Ectodermal cell (in vitro differentiated cells): ENCODE measurements at regions not wholly inside any gene's neighbourhood (a gene's known extent, or its start where the extent isn't known, plus 50 kb on each side); places are given as distances from the start of the nearest gene placed in this dataset.

Experiments
- H3K27ac ChIP-seq: 2 replicates; pipeline ENCODE4 v1.7.0; 2013; ENCODE audit warnings: mild to moderate bottlenecking, low read depth, low read length; ENCODE audit not compliant: insufficient read depth, poor library complexity, severe bottlenecking
- H3K27me3 ChIP-seq: 2 replicates; pipeline ENCODE4 v1.7.0; 2013; ENCODE audit warnings: mild to moderate bottlenecking, low read length; ENCODE audit not compliant: insufficient read depth, control insufficient read depth, poor library complexity, severe bottlenecking
- H3K36me3 ChIP-seq: one replicate; pipeline ENCODE4 v1.7.0; 2013; ENCODE audit warnings: low read length; ENCODE audit not compliant: control insufficient read depth, insufficient read depth
- H3K4me1 ChIP-seq: one replicate; pipeline ENCODE4 v1.7.0; 2013; ENCODE audit warnings: low read length; ENCODE audit not compliant: control insufficient read depth, insufficient read depth
- H3K4me3 ChIP-seq: 2 replicates; pipeline ENCODE4 v1.7.0; 2013; ENCODE audit warnings: low read depth, low read length, control low read depth; ENCODE audit not compliant: insufficient read depth
- H3K9me3 ChIP-seq: 2 replicates; pipeline ENCODE4 v1.7.0; 2013; ENCODE audit warnings: mild to moderate bottlenecking, low read length, moderate library complexity; ENCODE audit not compliant: control insufficient read depth
- WGBS, 2 experiments: methylation state at CpG; one replicate each; pipeline ENCODE4 v1.1.7; 2013; ENCODE audit warnings: missing lambda C conversion rate in 2 of 2; 5-methylcytosine and 5-hydroxymethylcytosine counted together

DNA sequence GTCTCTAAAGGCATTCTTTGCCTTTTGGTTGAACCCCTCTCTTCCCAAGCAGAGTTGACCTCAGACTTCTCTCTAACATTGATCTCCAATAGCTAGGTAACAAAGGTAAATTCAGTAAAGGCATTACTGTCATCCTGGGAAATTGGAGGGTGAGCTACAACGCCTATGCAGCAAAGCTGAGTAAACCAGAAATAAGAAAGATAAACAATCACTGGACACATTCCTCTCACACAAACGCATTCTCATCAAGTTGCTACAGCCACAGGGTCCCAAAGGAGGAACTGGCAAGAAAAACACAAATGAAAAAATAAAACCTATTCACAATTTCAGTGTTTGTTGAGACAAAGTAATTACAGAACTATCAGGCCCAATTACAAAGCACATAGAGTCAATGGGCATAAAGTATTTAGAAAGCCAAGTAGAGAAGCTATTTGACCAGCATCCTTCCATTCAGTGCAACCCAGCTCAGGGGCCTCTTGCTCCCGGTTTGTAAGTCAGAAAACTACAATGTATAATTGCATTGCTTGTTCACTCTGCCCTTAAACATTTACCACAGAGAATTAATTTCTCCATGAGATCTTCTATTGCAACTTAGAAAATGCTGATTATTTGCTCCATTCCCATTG is 967.7 kb downstream of the PCDH7 start:
- Histone ChIP-seq H3K27ac (no peak overlapping the region), H3K27me3 (no peaks in the 10 kb centered on the region), H3K36me3 (no peaks in the 10 kb centered on the region), H3K4me1 (no peaks in the 10 kb centered on the region), H3K9me3 (no peaks in the 10 kb centered on the region), H3K4me3 (no peak overlapping the region)
- WGBS, 2 experiments, result 91 to 92% methylated on average over 3 of the region's 3 CpGs

- Histone ChIP-seq H3K4me3 (no peak overlapping the region), H3K27ac (no peak overlapping the region), H3K36me3 (no peaks in the 10 kb centered on the region), H3K4me1 (no peaks in the 10 kb centered on the region), H3K27me3 (no peaks in the 10 kb centered on the region), H3K9me3 (no peaks in the 10 kb centered on the region)
- 93 to 95% methylated on average over 3 of the region's 4 CpGs for WGBS, 2 experiments
Measured at GRCh38 chr4:31692399-31692940, 972.3 kb downstream of the PCDH7 start.

- H3K36me3 ChIP-seq, result no peaks in the 10 kb centered on the region
- no peaks in the 10 kb centered on the region for H3K4me1 ChIP-seq
- H3K9me3 ChIP-seq, result no peaks in the 10 kb centered on the region
- H3K4me3 ChIP-seq, result no peak overlapping the region
- WGBS, 2 experiments, result 95 to 97% methylated on average over 16 of the region's 16 CpGs
- H3K27ac ChIP-seq, result no peak overlapping the region
- H3K27me3 ChIP-seq, result no peaks in the 10 kb centered on the region
Measured at GRCh38 chr4:31701256-31701655, 981.1 kb downstream of the PCDH7 start.

- Histone ChIP-seq H3K36me3 (no peaks in the 10 kb centered on the region), H3K4me3 (no peak overlapping the region), H3K27ac (no peak overlapping the region), H3K4me1 (no peaks in the 10 kb centered on the region), H3K27me3 (no peaks in the 10 kb centered on the region), H3K9me3 (no peaks in the 10 kb centered on the region)
- WGBS, 2 experiments, result 80 to 92% methylated on average over 1 to 2 of the region's 2 CpGs
Measured at GRCh38 chr4:31702326-31702725, 982.2 kb downstream of the PCDH7 start.

DNA sequence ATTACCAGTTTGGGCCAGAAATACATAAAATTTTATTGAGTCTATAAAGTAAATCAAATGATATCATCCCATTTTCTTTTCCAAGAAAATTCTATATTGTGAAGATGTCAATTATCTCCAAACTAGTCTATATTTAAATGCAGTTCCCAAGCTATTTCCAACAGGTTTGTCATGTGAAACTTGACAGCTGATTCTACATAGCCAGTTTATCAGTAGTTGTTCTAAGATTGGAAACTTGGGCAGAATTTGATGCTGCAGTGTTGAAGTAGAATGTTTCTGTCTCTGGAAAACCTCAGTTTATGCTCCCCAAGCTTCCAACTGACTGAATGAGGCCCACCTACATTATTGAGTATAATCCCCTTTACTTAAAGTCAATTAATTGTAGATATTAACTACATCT is 994.1 kb downstream of the PCDH7 start:
- no peaks in the 10 kb centered on the region for H3K4me1 ChIP-seq
- no peaks in the 10 kb centered on the region for H3K9me3 ChIP-seq
- H3K36me3 ChIP-seq, result no peaks in the 10 kb centered on the region
- no peak overlapping the region for H3K27ac ChIP-seq
- no peak overlapping the region for H3K4me3 ChIP-seq
- no peaks in the 10 kb centered on the region for H3K27me3 ChIP-seq

DNA sequence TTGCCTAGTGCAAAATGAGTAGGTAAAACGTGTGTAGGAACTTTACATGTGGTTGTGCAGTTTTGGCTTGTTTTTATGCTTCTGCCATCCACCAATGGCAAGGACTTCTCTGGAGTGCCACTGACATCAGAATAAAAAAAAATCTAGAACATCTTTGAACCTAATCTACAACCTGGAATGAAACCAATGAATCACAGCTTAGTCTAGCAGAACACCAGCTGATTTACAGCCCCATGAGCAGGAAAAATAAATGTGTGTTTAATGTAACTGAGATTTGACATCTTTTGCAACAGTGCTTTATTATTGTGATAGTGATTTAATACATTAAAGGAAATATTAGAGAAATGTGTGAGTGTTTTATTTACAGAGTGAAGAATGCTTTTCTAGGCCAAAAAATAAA is 995.1 kb downstream of the PCDH7 start:
- no peaks in the 10 kb centered on the region for H3K27me3 ChIP-seq
- H3K27ac ChIP-seq, result no peak overlapping the region
- no peaks in the 10 kb centered on the region for H3K36me3 ChIP-seq
- H3K4me1 ChIP-seq, result no peaks in the 10 kb centered on the region
- H3K9me3 ChIP-seq, result no peaks in the 10 kb centered on the region
- 67 to 100% methylated on average over 1 of the region's 1 CpG for WGBS, 2 experiments
- no peak overlapping the region for H3K4me3 ChIP-seq

DNA sequence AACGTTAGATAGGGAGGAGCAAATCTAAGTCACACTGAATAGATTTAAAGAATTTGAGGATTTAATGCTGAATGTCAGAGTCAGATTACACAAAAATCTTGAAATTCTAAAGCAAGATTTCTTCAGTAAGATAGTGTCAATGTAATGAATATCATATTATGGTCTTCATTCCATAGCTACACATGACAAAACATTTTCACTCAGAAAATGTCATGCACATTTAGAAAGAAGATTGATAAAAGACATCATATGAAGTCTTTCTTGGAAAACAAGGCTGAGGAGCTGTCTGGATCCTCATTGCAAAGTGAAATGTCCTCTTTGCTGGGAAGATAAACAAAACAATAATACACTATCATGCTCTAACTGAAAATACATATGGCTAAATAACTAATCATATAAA is 1006.9 kb downstream of the PCDH7 start:
- WGBS, 2 experiments, result 83 to 100% methylated on average over 1 of the region's 1 CpG
- no peak overlapping the region for H3K27ac ChIP-seq
- no peaks in the 10 kb centered on the region for H3K4me1 ChIP-seq
- H3K27me3 ChIP-seq, result no peaks in the 10 kb centered on the region
- no peak overlapping the region for H3K4me3 ChIP-seq
- H3K36me3 ChIP-seq, result no peaks in the 10 kb centered on the region
- no peaks in the 10 kb centered on the region for H3K9me3 ChIP-seq

GRCh38 chr4:31735004-31735403 is 1014.8 kb downstream of the PCDH7 start:
- 83 to 86% methylated on average over 3 of the region's 3 CpGs for WGBS, 2 experiments
- no peaks in the 10 kb centered on the region for H3K9me3 ChIP-seq
- H3K4me1 ChIP-seq, result no peaks in the 10 kb centered on the region
- H3K27ac ChIP-seq, result no peak overlapping the region
- H3K27me3 ChIP-seq, result no peaks in the 10 kb centered on the region
- no peaks in the 10 kb centered on the region for H3K36me3 ChIP-seq
- no peak overlapping the region for H3K4me3 ChIP-seq

- Histone ChIP-seq H3K36me3 (no peaks in the 10 kb centered on the region), H3K27ac (no peak overlapping the region), H3K4me3 (no peak overlapping the region), H3K27me3 (no peaks in the 10 kb centered on the region), H3K9me3 (no peaks in the 10 kb centered on the region), H3K4me1 (no peaks in the 10 kb centered on the region)
- 94% methylated on average over 3 of the region's 3 CpGs for WGBS, 2 experiments
Measured at GRCh38 chr4:31737419-31737818, 1017.2 kb downstream of the PCDH7 start.

DNA sequence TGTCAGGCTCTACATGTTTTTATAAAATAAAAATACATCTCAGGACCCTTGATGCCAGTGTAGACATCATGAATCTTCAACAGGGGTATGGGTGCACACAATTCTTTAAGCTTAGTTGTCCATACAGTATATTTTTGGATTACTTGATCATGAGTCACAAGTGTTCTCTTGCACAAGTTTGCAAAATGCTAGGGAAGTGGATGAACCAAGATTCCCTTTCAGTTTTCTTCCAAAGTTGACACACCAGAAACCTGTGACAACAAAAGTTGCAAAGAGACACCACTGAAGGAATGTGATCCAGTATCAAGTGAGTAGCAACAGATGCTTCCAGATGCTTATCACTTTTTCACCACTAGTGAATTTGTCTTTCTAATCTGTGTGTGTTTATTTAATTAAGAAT is 1021.2 kb downstream of the PCDH7 start:
- no peak overlapping the region for H3K27ac ChIP-seq
- H3K4me3 ChIP-seq, result no peak overlapping the region
- H3K36me3 ChIP-seq, result no peaks in the 10 kb centered on the region
- no peaks in the 10 kb centered on the region for H3K9me3 ChIP-seq
- no peaks in the 10 kb centered on the region for H3K4me1 ChIP-seq
- no peaks in the 10 kb centered on the region for H3K27me3 ChIP-seq

DNA sequence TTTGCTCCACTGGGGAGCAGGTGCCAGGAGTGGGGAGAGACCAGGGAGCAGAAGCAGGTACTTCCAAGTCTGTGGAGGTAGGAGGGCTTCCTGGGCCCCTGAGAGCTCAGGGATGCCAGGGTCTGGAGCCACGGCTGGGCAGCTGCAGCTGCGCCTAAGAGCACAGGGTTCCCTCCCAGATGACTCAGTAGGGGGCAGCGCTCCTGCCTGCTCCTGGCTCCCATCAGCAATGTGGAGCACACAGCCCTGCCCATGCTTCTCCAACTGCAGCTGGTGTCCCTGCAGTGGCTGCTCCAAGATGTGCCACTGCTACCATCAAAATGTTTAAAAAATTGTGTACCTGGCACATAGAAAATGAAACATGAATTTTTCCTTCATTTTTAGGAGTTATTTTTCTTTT is 1028.2 kb downstream of the PCDH7 start:
- H3K27me3 ChIP-seq, result no peaks in the 10 kb centered on the region
- no peak overlapping the region for H3K27ac ChIP-seq
- peaks cover 2% of the 10 kb centered on the region for H3K9me3 ChIP-seq
- H3K36me3 ChIP-seq, result no peaks in the 10 kb centered on the region
- H3K4me3 ChIP-seq, result no peak overlapping the region
- H3K4me1 ChIP-seq, result no peaks in the 10 kb centered on the region
- WGBS, 2 experiments, result 92% methylated on average over 3 of the region's 3 CpGs
